GM10266 (cell line): ENCODE measurements at regions not wholly inside any gene's neighbourhood (a gene's known extent, or its start where the extent isn't known, plus 50 kb on each side); places are given as distances from the start of the nearest gene placed in this dataset.
"Not testable (repeated sequence)": the region's sequence is repeated elsewhere in the genome, so short reads cannot be mapped to it uniquely, and the experiment has no call there.

Source experiments
- DNase-seq: peaks from one replicate; pipeline ENCODE4 v3.0.0; 2012; ENCODE audit errors: extremely low spot score
- CTCF ChIP-seq: IDR thresholded peaks from 2 replicates; pipeline ENCODE4 v1.5.1; 2012; ENCODE audit warnings: mild to moderate bottlenecking, low read depth; ENCODE audit not compliant: control insufficient read depth, insufficient read depth; ENCODE audit errors: missing control alignments

GRCh38 chr3:34090876-34091275 is 292.4 kb downstream of the PDCD6IP start:
- no peak for DNase-seq
- TF ChIP-seq CTCF: no peak

- not testable (repeated sequence) for DNase-seq
Measured at GRCh38 chr3:34094280-34094679, 295.9 kb downstream of the PDCD6IP start.

- TF ChIP-seq CTCF: no peak
- no peak for DNase-seq
Measured at GRCh38 chr3:34102288-34102687, 303.9 kb downstream of the PDCD6IP start.

GRCh38 chr3:34106379-34106778 is 307.9 kb downstream of the PDCD6IP start:
- DNase-seq: no peak
- TF ChIP-seq CTCF: no peak

GRCh38 chr3:34106879-34107278 is 308.4 kb downstream of the PDCD6IP start:
- TF ChIP-seq CTCF: peak; percentile 61
- DNase-seq: peak; percentile 32

GRCh38 chr3:34107669-34108068 is 309.2 kb downstream of the PDCD6IP start:
- no peak for DNase-seq
- TF ChIP-seq CTCF: no peak

GRCh38 chr3:34109021-34109420 is 310.6 kb downstream of the PDCD6IP start:
- no peak for TF ChIP-seq CTCF
- no peak for DNase-seq

- TF ChIP-seq CTCF: no peak
- no peak for DNase-seq
Measured at GRCh38 chr3:34109846-34110245, 311.4 kb downstream of the PDCD6IP start.
